K562 (cell line): ENCODE measurements at regions not wholly inside any gene's neighbourhood (a gene's known extent, or its start where the extent isn't known, plus 50 kb on each side); places are given as distances from the start of the nearest gene placed in this dataset.

Source experiments
- TF ChIP-seq, protein P1 (sequence below): fragments of 200-600 bp; sonication (generic); IDR thresholded peaks from one replicate; pipeline ENCODE4 v1.6.1; 2012; ENCODE audit warnings: mild to moderate bottlenecking, low read depth, low read length, inconsistent platforms

DNA sequence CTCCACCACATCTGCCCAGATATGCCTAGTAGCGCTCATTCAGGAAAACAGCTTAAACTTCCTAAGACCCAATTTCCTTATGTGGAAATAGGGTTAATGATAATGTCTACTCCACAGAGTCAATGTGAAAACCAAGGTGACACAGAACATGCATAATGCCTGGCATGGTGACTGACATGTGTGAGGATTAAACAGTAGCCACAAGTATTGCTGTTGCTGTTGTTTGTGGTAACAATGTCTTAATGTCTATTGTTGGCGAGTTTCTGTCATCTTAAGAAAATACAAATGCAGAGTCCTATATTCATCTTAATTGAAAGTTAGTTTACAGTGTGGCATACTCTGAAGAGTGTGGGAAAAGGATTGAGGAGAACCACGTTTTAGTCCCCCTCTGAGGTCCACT, 75.6 kb upstream of the NGF start (continued):
- TF ChIP-seq, protein P1, sequence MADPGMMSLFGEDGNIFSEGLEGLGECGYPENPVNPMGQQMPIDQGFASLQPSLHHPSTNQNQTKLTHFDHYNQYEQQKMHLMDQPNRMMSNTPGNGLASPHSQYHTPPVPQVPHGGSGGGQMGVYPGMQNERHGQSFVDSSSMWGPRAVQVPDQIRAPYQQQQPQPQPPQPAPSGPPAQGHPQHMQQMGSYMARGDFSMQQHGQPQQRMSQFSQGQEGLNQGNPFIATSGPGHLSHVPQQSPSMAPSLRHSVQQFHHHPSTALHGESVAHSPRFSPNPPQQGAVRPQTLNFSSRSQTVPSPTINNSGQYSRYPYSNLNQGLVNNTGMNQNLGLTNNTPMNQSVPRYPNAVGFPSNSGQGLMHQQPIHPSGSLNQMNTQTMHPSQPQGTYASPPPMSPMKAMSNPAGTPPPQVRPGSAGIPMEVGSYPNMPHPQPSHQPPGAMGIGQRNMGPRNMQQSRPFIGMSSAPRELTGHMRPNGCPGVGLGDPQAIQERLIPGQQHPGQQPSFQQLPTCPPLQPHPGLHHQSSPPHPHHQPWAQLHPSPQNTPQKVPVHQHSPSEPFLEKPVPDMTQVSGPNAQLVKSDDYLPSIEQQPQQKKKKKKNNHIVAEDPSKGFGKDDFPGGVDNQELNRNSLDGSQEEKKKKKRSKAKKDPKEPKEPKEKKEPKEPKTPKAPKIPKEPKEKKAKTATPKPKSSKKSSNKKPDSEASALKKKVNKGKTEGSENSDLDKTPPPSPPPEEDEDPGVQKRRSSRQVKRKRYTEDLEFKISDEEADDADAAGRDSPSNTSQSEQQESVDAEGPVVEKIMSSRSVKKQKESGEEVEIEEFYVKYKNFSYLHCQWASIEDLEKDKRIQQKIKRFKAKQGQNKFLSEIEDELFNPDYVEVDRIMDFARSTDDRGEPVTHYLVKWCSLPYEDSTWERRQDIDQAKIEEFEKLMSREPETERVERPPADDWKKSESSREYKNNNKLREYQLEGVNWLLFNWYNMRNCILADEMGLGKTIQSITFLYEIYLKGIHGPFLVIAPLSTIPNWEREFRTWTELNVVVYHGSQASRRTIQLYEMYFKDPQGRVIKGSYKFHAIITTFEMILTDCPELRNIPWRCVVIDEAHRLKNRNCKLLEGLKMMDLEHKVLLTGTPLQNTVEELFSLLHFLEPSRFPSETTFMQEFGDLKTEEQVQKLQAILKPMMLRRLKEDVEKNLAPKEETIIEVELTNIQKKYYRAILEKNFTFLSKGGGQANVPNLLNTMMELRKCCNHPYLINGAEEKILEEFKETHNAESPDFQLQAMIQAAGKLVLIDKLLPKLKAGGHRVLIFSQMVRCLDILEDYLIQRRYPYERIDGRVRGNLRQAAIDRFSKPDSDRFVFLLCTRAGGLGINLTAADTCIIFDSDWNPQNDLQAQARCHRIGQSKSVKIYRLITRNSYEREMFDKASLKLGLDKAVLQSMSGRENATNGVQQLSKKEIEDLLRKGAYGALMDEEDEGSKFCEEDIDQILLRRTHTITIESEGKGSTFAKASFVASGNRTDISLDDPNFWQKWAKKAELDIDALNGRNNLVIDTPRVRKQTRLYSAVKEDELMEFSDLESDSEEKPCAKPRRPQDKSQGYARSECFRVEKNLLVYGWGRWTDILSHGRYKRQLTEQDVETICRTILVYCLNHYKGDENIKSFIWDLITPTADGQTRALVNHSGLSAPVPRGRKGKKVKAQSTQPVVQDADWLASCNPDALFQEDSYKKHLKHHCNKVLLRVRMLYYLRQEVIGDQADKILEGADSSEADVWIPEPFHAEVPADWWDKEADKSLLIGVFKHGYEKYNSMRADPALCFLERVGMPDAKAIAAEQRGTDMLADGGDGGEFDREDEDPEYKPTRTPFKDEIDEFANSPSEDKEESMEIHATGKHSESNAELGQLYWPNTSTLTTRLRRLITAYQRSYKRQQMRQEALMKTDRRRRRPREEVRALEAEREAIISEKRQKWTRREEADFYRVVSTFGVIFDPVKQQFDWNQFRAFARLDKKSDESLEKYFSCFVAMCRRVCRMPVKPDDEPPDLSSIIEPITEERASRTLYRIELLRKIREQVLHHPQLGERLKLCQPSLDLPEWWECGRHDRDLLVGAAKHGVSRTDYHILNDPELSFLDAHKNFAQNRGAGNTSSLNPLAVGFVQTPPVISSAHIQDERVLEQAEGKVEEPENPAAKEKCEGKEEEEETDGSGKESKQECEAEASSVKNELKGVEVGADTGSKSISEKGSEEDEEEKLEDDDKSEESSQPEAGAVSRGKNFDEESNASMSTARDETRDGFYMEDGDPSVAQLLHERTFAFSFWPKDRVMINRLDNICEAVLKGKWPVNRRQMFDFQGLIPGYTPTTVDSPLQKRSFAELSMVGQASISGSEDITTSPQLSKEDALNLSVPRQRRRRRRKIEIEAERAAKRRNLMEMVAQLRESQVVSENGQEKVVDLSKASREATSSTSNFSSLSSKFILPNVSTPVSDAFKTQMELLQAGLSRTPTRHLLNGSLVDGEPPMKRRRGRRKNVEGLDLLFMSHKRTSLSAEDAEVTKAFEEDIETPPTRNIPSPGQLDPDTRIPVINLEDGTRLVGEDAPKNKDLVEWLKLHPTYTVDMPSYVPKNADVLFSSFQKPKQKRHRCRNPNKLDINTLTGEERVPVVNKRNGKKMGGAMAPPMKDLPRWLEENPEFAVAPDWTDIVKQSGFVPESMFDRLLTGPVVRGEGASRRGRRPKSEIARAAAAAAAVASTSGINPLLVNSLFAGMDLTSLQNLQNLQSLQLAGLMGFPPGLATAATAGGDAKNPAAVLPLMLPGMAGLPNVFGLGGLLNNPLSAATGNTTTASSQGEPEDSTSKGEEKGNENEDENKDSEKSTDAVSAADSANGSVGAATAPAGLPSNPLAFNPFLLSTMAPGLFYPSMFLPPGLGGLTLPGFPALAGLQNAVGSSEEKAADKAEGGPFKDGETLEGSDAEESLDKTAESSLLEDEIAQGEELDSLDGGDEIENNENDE: no peak
